ENCODE measurements at regions not wholly inside any gene's neighbourhood (a gene's known extent, or its start where the extent isn't known, plus 50 kb on each side); places are given as distances from the start of the nearest gene placed in this dataset.

- Histone ChIP-seq H4K20me1 (ENCODE audit: control insufficient read depth, insufficient read depth) (no peaks in the 10 kb centered on the region), H3K4me1 (ENCODE audit: control insufficient read depth, insufficient read depth, low read length) (no peaks in the 10 kb centered on the region), H3K79me2 (ENCODE audit: control insufficient read depth, insufficient read depth, low read length) (no peaks in the 10 kb centered on the region), H3K36me3 (ENCODE audit: control insufficient read depth in 2 of 2, insufficient read depth in 2 of 2, low read length in 1 of 2) (no peaks in the 10 kb centered on the region), H3K9ac (ENCODE audit: control insufficient read depth, insufficient read depth, low read length) (no peak overlapping the region), H3K4me3 (no peak overlapping the region), H3K9me3 (replicated peaks; ENCODE audit: control insufficient read depth, insufficient read depth, low read length) (no peaks in the 10 kb centered on the region), H2AFZ (ENCODE audit: control insufficient read depth, low read depth, low read length) (no peak overlapping the region), H3K27ac (ENCODE audit: control insufficient read depth, insufficient read depth) (no peak overlapping the region), H3K4me2 (ENCODE audit: control insufficient read depth, insufficient read depth) (no peak overlapping the region), H3K27me3 (replicated peaks in 1 of 2; ENCODE audit: control insufficient read depth in 2 of 2, insufficient read depth in 2 of 2, low read length in 1 of 2) (no peaks in the 10 kb centered on the region)
- intact Hi-C loops (cut with micrococcal nuclease; ENCODE audit: unreplicated experiment), result no loop called here
- no TSS peak for BruUV-seq (replicated peaks)
- no peak for TF ChIP-seq E2F8 (IDR thresholded peaks at IDR 0.05; ENCODE audit: low read depth, partially characterized antibody)
- no peak for TF ChIP-seq NFIC (IDR thresholded peaks at IDR 0.05; ENCODE audit: low read depth, low read length)
- no peak for TF ChIP-seq EZH2 (IDR thresholded peaks at IDR 0.05; ENCODE audit: borderline replicate concordance, control insufficient read depth, low read depth, low read length)
- no peak for TF ChIP-seq SMC3 (IDR thresholded peaks at IDR 0.05; ENCODE audit: borderline replicate concordance, low read length)
- TF ChIP-seq USF1 (IDR thresholded peaks at IDR 0.05; ENCODE audit: borderline replicate concordance, extremely low read length, insufficient read depth, low read depth, low read length), result no peak
- no peak for TF ChIP-seq HCFC1 (IDR thresholded peaks at IDR 0.05; ENCODE audit: low read length)
- TF ChIP-seq EGR1 (IDR thresholded peaks at IDR 0.05; ENCODE audit: borderline replicate concordance in 1 of 2, low read depth in 2 of 2, low read length in 2 of 2), result no peak
- no peak for TF ChIP-seq ZZZ3 (IDR thresholded peaks at IDR 0.05; ENCODE audit: control insufficient read depth, insufficient read length, low read depth)
- no peak for TF ChIP-seq USF2 (IDR thresholded peaks at IDR 0.05; ENCODE audit: borderline replicate concordance, low read depth, low read length)
- TF ChIP-seq FOXM1 (IDR thresholded peaks at IDR 0.05; ENCODE audit: low read depth, low read length), result no peak
- TF ChIP-seq IKZF1 (conservative IDR thresholded peaks at IDR 0.05), result no peak
- no peak for TF ChIP-seq RBBP5 (conservative IDR thresholded peaks at IDR 0.05)
- no peak for TF ChIP-seq POLR2AphosphoS5 (IDR thresholded peaks at IDR 0.05; ENCODE audit: low read length)
- TF ChIP-seq SIN3A (IDR thresholded peaks at IDR 0.05; ENCODE audit: low read depth, low read length), result no peak
- no peak for ATAC-seq
- SMC1A ChIA-PET (ENCODE audit: uncharacterized antibody, unreplicated experiment), result interaction anchor here (1.4 kb wide), 1 partner anchor 21 kb away, joined by 4 read pairs; no protein-coding TSS in a partner anchor
- in situ Hi-C loops (cut with MboI), result no loop called here
- WGBS (ENCODE audit: insufficient coverage, insufficient replicate concordance, low lambda C conversion rate, missing lambda C conversion rate), result 6% methylated on average over 2 of the region's 2 CpGs
- CTCF ChIA-PET, result no interaction called here
- RAD21 ChIA-PET (ENCODE audit: unreplicated experiment), result no interaction called here
- POLR2A ChIA-PET, result no interaction called here
- no peak for DNase-seq (ENCODE audit: low read depth, low spot score)
- no peak for FAIRE-seq
Observed at GRCh38 chr2:193496786-193497185, 1302.1 kb upstream of the TMEFF2 start.

All from GM12878 (cell line).